HepG2 (cell line): ENCODE measurements at regions not wholly inside any gene's neighbourhood (a gene's known extent, or its start where the extent isn't known, plus 50 kb on each side); places are given as distances from the start of the nearest gene placed in this dataset.

Source experiments
- ATAC-seq: fragments of 200-7000 bp; cut with Tn5 transposase; 3 replicates; pipeline ENCODE4 v1.9.1; 2020; ENCODE audit warnings: mild to moderate bottlenecking, moderate library complexity
- BruUV-seq: library from RNA; stranded (reverse); fragments of 400-500 nt; replicated peaks from 2 replicates; lab custom pipeline; 2021; lab: Mats Ljungman, UMichigan
- CTCF ChIA-PET: fragments of 300-600 bp; formaldehyde crosslinking; extraction: SDS; loops from one replicate; lab custom pipeline; 2021; ENCODE audit warnings: low total read pairs, inconsistent platforms, low intra/inter-chr PET ratio; lab: Yijun Ruan, JAX
- POLR2A ChIA-PET: fragments of 350-600 bp; sonication (Branson Sonifier 250); formaldehyde crosslinking; loops from one replicate; lab custom pipeline; 2020; ENCODE audit warnings: antibody characterized with exemption, inconsistent platforms; lab: Yijun Ruan, JAX
- DNase-seq: peaks from one replicate; pipeline ENCODE4 v3.0.0-alpha.2; 2015; ENCODE audit warnings: low spot score
- FAIRE-seq: peaks from 3 replicates; lab custom pipeline; 2011; peaks lifted over from hg19 to GRCh38; lab: Jason Lieb, UNC
- H2AFZ ChIP-seq: one replicate; pipeline ENCODE4 v1.6.1; 2011; ENCODE audit warnings: low read length, inconsistent platforms
- H3K27ac ChIP-seq: fragments of 300-600 bp; 3 replicates; pipeline ENCODE4 v1.8.0; 2011; ENCODE audit warnings: mixed run types, mild to moderate bottlenecking, mixed read lengths, low read length, inconsistent platforms; ENCODE audit not compliant: insufficient read depth; ENCODE audit errors: extremely low read length
- H3K27me3 ChIP-seq, 2 experiments: fragments of 200-600 bp in 1 of 2; 2 replicates in 1 of 2; 3 replicates in 1 of 2; pipeline versions ENCODE4 v1.6.0 to v1.8.0; 2011; ENCODE audit warnings: low read length in 2 of 2, mild to moderate bottlenecking in 2 of 2, moderate library complexity in 2 of 2, inconsistent platforms in 1 of 2; ENCODE audit not compliant: insufficient read depth in 2 of 2, control insufficient read depth in 1 of 2
- H3K36me3 ChIP-seq, 2 experiments: fragments of 200-600 bp in 1 of 2; replicated peaks in 1 of 2; 2 replicates in 1 of 2; 3 replicates in 1 of 2; pipeline versions ENCODE4 v1.5.1 to v1.8.0; 2011; ENCODE audit warnings: low read length in 2 of 2, inconsistent platforms in 1 of 2; ENCODE audit not compliant: insufficient read depth in 2 of 2, control insufficient read depth in 1 of 2
- H3K4me1 ChIP-seq: 2 replicates; pipeline ENCODE4 v1.5.1; 2012; ENCODE audit warnings: low read length, inconsistent platforms; ENCODE audit not compliant: insufficient read depth
- H3K4me2 ChIP-seq: 2 replicates; pipeline ENCODE4 v1.6.0; 2011; ENCODE audit warnings: low read depth, low read length, inconsistent platforms
- H3K4me3 ChIP-seq, 3 experiments: fragments of 200-600 bp in 1 of 3; sonication (generic), shearing (Covaris generic) in 1 of 3; replicated peaks in 1 of 3; 2 replicates each; pipeline ENCODE4 v1.5.1; 2011 to 2016; ENCODE audit warnings: low read length in 3 of 3, inconsistent platforms in 2 of 3, low read depth in 2 of 3, mild to moderate bottlenecking in 2 of 3, control low read depth in 1 of 3, mixed read lengths in 1 of 3; ENCODE audit not compliant: insufficient read depth in 1 of 3
- H3K79me2 ChIP-seq: one replicate; pipeline ENCODE4 v1.6.1; 2011; ENCODE audit warnings: low read length, inconsistent platforms; ENCODE audit not compliant: insufficient read depth
- H3K9ac ChIP-seq: 2 replicates; pipeline ENCODE4 v1.6.0; 2011; ENCODE audit warnings: mild to moderate bottlenecking, low read depth, low read length, inconsistent platforms; ENCODE audit not compliant: insufficient read depth
- H3K9me3 ChIP-seq: 2 replicates; pipeline ENCODE4 v1.5.1; 2012; ENCODE audit warnings: mild to moderate bottlenecking, low read length
- H4K20me1 ChIP-seq: 2 replicates; pipeline ENCODE4 v1.6.0; 2011; ENCODE audit warnings: inconsistent platforms, mild to moderate bottlenecking, low read length, moderate library complexity; ENCODE audit not compliant: insufficient read depth
- AHR ChIP-seq: IDR thresholded peaks from 2 replicates; pipeline ENCODE4 v1.6.1; 2018; ENCODE audit warnings: missing genetic modification reagents, missing compliant biosample characterization
- BRD4 ChIP-seq: sonication (generic); formaldehyde crosslinking; IDR thresholded peaks from 2 replicates; pipeline ENCODE4 v1.4.0; 2020; ENCODE audit warnings: missing genetic modification reagents
- ISL2 ChIP-seq: sonication (generic); formaldehyde crosslinking; IDR thresholded peaks from 2 replicates; pipeline ENCODE4 v1.5.0; 2020; ENCODE audit warnings: missing genetic modification reagents
- MYNN ChIP-seq: sonication (generic); formaldehyde crosslinking; IDR thresholded peaks from 2 replicates; pipeline ENCODE4 v1.4.0; 2020; ENCODE audit warnings: mild to moderate bottlenecking, low read depth, missing genetic modification reagents
- MYPOP ChIP-seq: sonication (generic); formaldehyde crosslinking; IDR thresholded peaks from 2 replicates; pipeline ENCODE4 v1.8.1; 2023; ENCODE audit warnings: mild to moderate bottlenecking, moderate library complexity, missing genetic modification reagents
- SRF ChIP-seq: IDR thresholded peaks from 2 replicates; pipeline ENCODE4 v1.6.1; 2011; ENCODE audit warnings: mild to moderate bottlenecking, low read depth, low read length, moderate library complexity
- TBP ChIP-seq: sonication (generic); formaldehyde crosslinking; IDR thresholded peaks from 2 replicates; pipeline ENCODE4 v1.5.0; 2020; ENCODE audit warnings: missing genetic modification reagents
- ZBTB26 ChIP-seq: IDR thresholded peaks from 2 replicates; pipeline ENCODE4 v1.6.1; 2016; ENCODE audit warnings: missing compliant biosample characterization, missing genetic modification reagents, borderline replicate concordance
- ZHX2 ChIP-seq, 2 experiments: sonication (generic) in 1 of 2; formaldehyde crosslinking in 1 of 2; IDR thresholded peaks; 2 replicates each; pipeline versions ENCODE4 v1.6.1 to v1.9.0; 2014 to 2022; ENCODE audit warnings: antibody characterized with exemption in 1 of 2, borderline replicate concordance in 1 of 2, inconsistent platforms in 1 of 2, low read depth in 1 of 2, missing genetic modification reagents in 1 of 2
- ZNF430 ChIP-seq: sonication (generic); formaldehyde crosslinking; IDR thresholded peaks from 2 replicates; pipeline ENCODE4 v1.9.0; 2021; ENCODE audit warnings: mild to moderate bottlenecking, missing genetic modification reagents
- ZNF503 ChIP-seq: sonication (generic); formaldehyde crosslinking; IDR thresholded peaks from 2 replicates; pipeline ENCODE4 v1.4.0; 2020; ENCODE audit warnings: missing genetic modification reagents
- ZNF562 ChIP-seq: sonication (generic); formaldehyde crosslinking; IDR thresholded peaks from 2 replicates; pipeline ENCODE4 v1.8.0; 2022; ENCODE audit warnings: missing genetic modification reagents, borderline replicate concordance
- ZNF782 ChIP-seq: sonication (generic); formaldehyde crosslinking; IDR thresholded peaks from 2 replicates; pipeline ENCODE4 v1.4.0; 2020; ENCODE audit warnings: missing genetic modification reagents, mild to moderate bottlenecking, borderline replicate concordance
- WGBS: methylation state at CpG from one replicate; pipeline ENCODE4 v1.1.6; 2017; ENCODE audit warnings: low lambda C conversion rate; 5-methylcytosine and 5-hydroxymethylcytosine counted together
- in situ Hi-C: cut with HindIII; loops from 2 replicates; pipeline ENCODE4 v1.10.0; 2017; ENCODE audit warnings: low pct_unique_long_range_greater_than_20kb; ENCODE audit not compliant: extremely low pct_ligation_motif_present
- intact Hi-C: fragments of 100-400 bp; cut with micrococcal nuclease; formaldehyde crosslinking; loops from one replicate; pipeline ENCODE4 v1.10.0; 2022; ENCODE audit not compliant: unreplicated experiment
- TF ChIP-seq, protein P1 (sequence below): sonication (generic); formaldehyde crosslinking; IDR thresholded peaks from 2 replicates; pipeline ENCODE4 v1.5.0; 2020; ENCODE audit warnings: missing genetic modification reagents

GRCh38 chr7:68399991-68400590 lies 1198.2 kb upstream of the AUTS2 start:
- H2AFZ ChIP-seq: no peak overlapping the region
- ChIA-PET CTCF (no interaction called here), POLR2A (no interaction called here)
- intact Hi-C loops (no loop called here), in situ Hi-C loops (no loop called here)
- no peaks in the 10 kb centered on the region for H4K20me1 ChIP-seq
- H3K36me3 ChIP-seq: no peaks in the 10 kb centered on the region
- H3K4me2 ChIP-seq: no peak overlapping the region
- H3K27me3 ChIP-seq: no peaks in the 10 kb centered on the region
- no peak overlapping the region for H3K9ac ChIP-seq
- no peaks in the 10 kb centered on the region for H3K79me2 ChIP-seq
- no TSS peak for BruUV-seq
- H3K4me1 ChIP-seq: no peaks in the 10 kb centered on the region
- FAIRE-seq: no peak
- DNase-seq: no peak
- peaks cover 58% of the 10 kb centered on the region for H3K9me3 ChIP-seq
- H3K27ac ChIP-seq: no peak overlapping the region
- ATAC-seq: no peak
- H3K4me3 ChIP-seq: no peak overlapping the region
- WGBS: 11% methylated on average over 5 of the region's 6 CpGs
- no peak for TF ChIP-seq ZBTB26
- TF ChIP-seq SRF: no peak
- TF ChIP-seq ZNF562 (CRISPR knock-in tag): no peak
- TF ChIP-seq ZNF503 (CRISPR knock-in tag): no peak
- TF ChIP-seq ZNF782: no peak
- TF ChIP-seq AHR (CRISPR knock-in tag): no peak
- no peak for TF ChIP-seq TBP (CRISPR knock-in tag)
- no peak for TF ChIP-seq MYNN (CRISPR knock-in tag)
- no peak for TF ChIP-seq MYPOP (CRISPR knock-in tag)
- TF ChIP-seq ISL2 (CRISPR knock-in tag): no peak
- no peak for TF ChIP-seq ZNF430 (CRISPR knock-in tag)
- TF ChIP-seq BRD4 (CRISPR knock-in tag): no peak
- TF ChIP-seq, protein P1, sequence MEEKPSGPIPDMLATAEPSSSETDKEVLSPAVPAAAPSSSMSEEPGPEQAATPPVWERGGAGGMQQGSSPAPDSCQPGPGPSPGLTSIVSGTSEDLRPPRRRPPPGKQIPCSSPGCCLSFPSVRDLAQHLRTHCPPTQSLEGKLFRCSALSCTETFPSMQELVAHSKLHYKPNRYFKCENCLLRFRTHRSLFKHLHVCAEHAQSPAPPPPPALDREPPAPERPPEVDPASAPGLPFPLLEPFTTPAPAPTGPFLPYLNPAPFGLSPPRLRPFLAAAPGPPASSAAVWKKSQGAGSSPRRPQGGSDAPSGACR: no peak
- TF ChIP-seq ZHX2 (IDR thresholded peaks at IDR 0.05; ENCODE audit: low read depth): no peak
- TF ChIP-seq ZHX2 (CRISPR knock-in tag; IDR thresholded peaks at IDR 0.05; ENCODE audit: borderline replicate concordance): no peak
